Ascending aorta (tissue), 2 donors: ENCODE measurements at regions not wholly inside any gene's neighbourhood (a gene's known extent, or its start where the extent isn't known, plus 50 kb on each side); places are given as distances from the start of the nearest gene placed in this dataset.

Source experiments
- DNase-seq, 2 donors: peaks; one replicate each; pipeline ENCODE4 v3.0.0-alpha.2; 2019; ENCODE audit warnings: low spot score in 2 of 2
- H3K27ac ChIP-seq, 2 donors: fragments of 200-600 bp; sonication (generic); one replicate each; pipeline ENCODE4 v1.5.1; 2016 to 2017; ENCODE audit warnings: mild to moderate bottlenecking in 1 of 2
- H3K27me3 ChIP-seq: fragments of 200-600 bp; sonication (generic); one replicate; pipeline ENCODE4 v1.5.1; 2017
- H3K36me3 ChIP-seq, 2 donors: fragments of 200-600 bp; sonication (generic); one replicate each; pipeline ENCODE4 v1.5.1; 2016
- H3K4me1 ChIP-seq, 2 donors: fragments of 200-600 bp; sonication (generic); one replicate each; pipeline ENCODE4 v1.5.1; 2016 to 2017; ENCODE audit warnings: mild to moderate bottlenecking in 1 of 2
- H3K4me3 ChIP-seq, 2 donors: fragments of 200-600 bp; sonication (generic); one replicate each; pipeline ENCODE4 v1.5.1; 2016 to 2017; ENCODE audit warnings: mild to moderate bottlenecking in 1 of 2
- H3K9me3 ChIP-seq, 2 donors: fragments of 200-600 bp; sonication (generic); one replicate each; pipeline ENCODE4 v1.5.1; 2016
- CTCF ChIP-seq, 3 experiments: fragments of 200-600 bp in 2 of 3; fragments of 450-650 bp in 1 of 3; sonication (generic) in 2 of 3; IDR thresholded peaks; one replicate each; pipeline ENCODE4 v1.5.1; 2016 to 2019; ENCODE audit warnings: antibody characterized with exemption in 3 of 3, mild to moderate bottlenecking in 1 of 3, moderate library complexity in 1 of 3
- intact Hi-C: fragments of 100-400 bp; cut with DNase I; formaldehyde crosslinking; loops from one replicate; pipeline ENCODE4 v1.15.1; 2023

- no peak for TF ChIP-seq CTCF (IDR thresholded peaks at IDR 0.05)
- Histone ChIP-seq H3K4me3 (no peak overlapping the region), H3K9me3 (no peaks in the 10 kb centered on the region), H3K27me3 (no peaks in the 10 kb centered on the region), H3K27ac (no peak overlapping the region), H3K4me1 (no peaks in the 10 kb centered on the region), H3K36me3 (no peaks in the 10 kb centered on the region)
- no peak for DNase-seq
- intact Hi-C loops, result no loop called here
Observed at GRCh38 chr4:24144381-24144780, 254.5 kb upstream of the PPARGC1A start.

GRCh38 chr4:24143741-24144140 is 253.9 kb upstream of the PPARGC1A start:
- no peak for DNase-seq
- no peak overlapping the region for H3K27ac ChIP-seq
- H3K9me3 ChIP-seq, result no peaks in the 10 kb centered on the region
- intact Hi-C loops, result no loop called here
- TF ChIP-seq CTCF (IDR thresholded peaks at IDR 0.05), result no peak
- H3K4me3 ChIP-seq, result no peak overlapping the region
- no peaks in the 10 kb centered on the region for H3K4me1 ChIP-seq
- no peaks in the 10 kb centered on the region for H3K27me3 ChIP-seq
- H3K36me3 ChIP-seq, result no peaks in the 10 kb centered on the region

GRCh38 chr4:24141836-24142235 is 252.0 kb upstream of the PPARGC1A start:
- Histone ChIP-seq H3K36me3 (no peaks in the 10 kb centered on the region), H3K4me1 (no peaks in the 10 kb centered on the region), H3K9me3 (no peaks in the 10 kb centered on the region), H3K27me3 (no peaks in the 10 kb centered on the region), H3K4me3 (no peak overlapping the region), H3K27ac (no peak overlapping the region)
- intact Hi-C loops, result no loop called here
- DNase-seq, result no peak
- TF ChIP-seq CTCF (IDR thresholded peaks at IDR 0.05), result no peak

GRCh38 chr4:24140892-24141291 is 251.0 kb upstream of the PPARGC1A start:
- H3K36me3 ChIP-seq, result no peaks in the 10 kb centered on the region
- intact Hi-C loops, result no loop called here
- TF ChIP-seq CTCF (IDR thresholded peaks at IDR 0.05), result no peak
- no peaks in the 10 kb centered on the region for H3K27me3 ChIP-seq
- no peaks in the 10 kb centered on the region for H3K4me1 ChIP-seq
- H3K4me3 ChIP-seq, result no peak overlapping the region
- no peak overlapping the region for H3K27ac ChIP-seq
- DNase-seq, result no peak
- H3K9me3 ChIP-seq, result no peaks in the 10 kb centered on the region

GRCh38 chr4:24137671-24138601 is 248.1 kb upstream of the PPARGC1A start:
- Histone ChIP-seq H3K27me3 (no peaks in the 10 kb centered on the region), H3K27ac (no peak overlapping the region), H3K4me1 (no peaks in the 10 kb centered on the region), H3K36me3 (no peaks in the 10 kb centered on the region), H3K4me3 (no peak overlapping the region), H3K9me3 (no peaks in the 10 kb centered on the region)
- intact Hi-C loops, result no loop called here
- no peak for TF ChIP-seq CTCF (IDR thresholded peaks at IDR 0.05)
- DNase-seq, result no peak
